VCaP (cell line): ENCODE measurements at regions not wholly inside any gene's neighbourhood (a gene's known extent, or its start where the extent isn't known, plus 50 kb on each side); places are given as distances from the start of the nearest gene placed in this dataset.

Experiments used
- H3K27ac ChIP-seq: fragments of 450-650 bp; 2 replicates; pipeline ENCODE4 v1.5.1; 2017
- CTCF ChIP-seq: fragments of 450-650 bp; conservative IDR thresholded peaks from 2 replicates; pipeline ENCODE4 v1.5.1; 2017; ENCODE audit warnings: mild to moderate bottlenecking, moderate library complexity

GRCh38 chr6:67331304-67331703 is 1303.8 kb upstream of the ADGRB3 start:
- no peak overlapping the region for H3K27ac ChIP-seq
- no peak for TF ChIP-seq CTCF

DNA sequence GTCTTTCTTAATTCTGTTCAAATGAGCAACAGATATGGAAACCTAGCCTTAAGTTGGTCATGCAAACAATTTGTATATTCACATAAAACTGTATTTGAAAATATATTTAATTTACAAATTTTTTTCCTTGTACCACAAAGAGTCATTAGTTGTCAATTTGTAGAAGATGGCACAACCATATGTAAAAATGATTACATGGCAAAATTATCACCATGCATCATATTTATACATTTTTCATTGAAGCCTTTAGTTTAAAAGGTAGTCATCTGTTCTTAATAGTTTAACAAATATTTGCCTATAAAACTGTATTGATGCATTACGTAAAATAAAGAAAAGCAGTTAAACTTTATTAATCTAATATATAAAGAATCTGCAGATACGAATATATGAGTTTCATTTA is 1306.8 kb upstream of the ADGRB3 start:
- no peak for TF ChIP-seq CTCF
- no peak overlapping the region for H3K27ac ChIP-seq

- TF ChIP-seq CTCF = no peak
- H3K27ac ChIP-seq = peak overlapping the region; percentile 27; the same call in 1 of the 2 replicates
Observed at GRCh38 chr6:67300430-67301040, 1334.5 kb upstream of the ADGRB3 start.

- H3K27ac ChIP-seq = peak overlapping the region; percentile 95
- no peak for TF ChIP-seq CTCF
Observed at GRCh38 chr6:67292169-67292568, 1342.9 kb upstream of the ADGRB3 start.

DNA sequence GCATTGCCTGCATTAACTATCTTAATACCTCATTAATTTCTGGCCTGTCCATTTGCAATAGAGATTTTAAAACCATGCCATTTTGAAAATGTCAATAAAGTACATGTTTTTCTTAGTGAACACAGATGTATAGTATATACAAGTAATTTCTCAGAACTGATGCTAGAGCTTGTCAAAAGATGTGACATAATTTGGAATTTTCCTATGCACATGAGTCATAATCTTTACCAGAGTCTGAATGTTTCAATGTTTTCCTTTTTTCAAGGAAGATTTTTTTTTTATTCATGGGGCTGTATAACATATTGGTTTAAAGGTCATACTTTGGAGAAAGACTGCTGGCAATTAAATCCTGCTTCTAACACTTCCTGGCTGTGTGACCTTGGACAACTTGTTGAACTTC is 1347.5 kb upstream of the ADGRB3 start:
- TF ChIP-seq CTCF = no peak
- no peak overlapping the region for H3K27ac ChIP-seq

- H3K27ac ChIP-seq = no peak overlapping the region
- no peak for TF ChIP-seq CTCF
Observed at GRCh38 chr6:67285770-67286495, 1349.1 kb upstream of the ADGRB3 start.

DNA sequence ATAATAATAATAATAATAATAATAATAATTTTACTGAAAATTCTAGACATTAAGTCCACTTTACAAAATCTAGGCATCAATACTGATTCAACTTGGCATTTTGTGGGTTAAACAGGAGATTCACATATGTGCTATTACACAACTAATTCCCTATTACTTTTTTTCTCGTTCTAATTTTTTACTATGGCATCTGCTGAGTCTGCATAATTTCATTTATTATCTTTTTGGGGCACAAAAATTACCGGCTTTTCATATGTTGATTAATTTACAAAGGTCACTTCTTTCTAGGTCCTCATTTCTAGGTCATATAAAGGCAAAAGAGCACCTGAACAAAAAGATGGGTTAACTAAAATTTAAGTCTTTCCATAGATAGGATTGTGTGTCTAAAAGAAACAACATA is 1357.8 kb upstream of the ADGRB3 start:
- no peak overlapping the region for H3K27ac ChIP-seq
- no peak for TF ChIP-seq CTCF
